AG04450 (cell line): ENCODE measurements at regions not wholly inside any gene's neighbourhood (a gene's known extent, or its start where the extent isn't known, plus 50 kb on each side); places are given as distances from the start of the nearest gene placed in this dataset.

Experiments used
- CTCF ChIA-PET: fragments of 300-600, 350-600 bp; formaldehyde crosslinking; extraction: SDS; loops from one replicate; lab custom pipeline; 2022; ENCODE audit warnings: antibody characterized with exemption, inconsistent platforms; lab: Charles Lee
- POLR2A ChIA-PET: fragments of 350-600 bp; formaldehyde crosslinking; extraction: SDS; loops from one replicate; lab custom pipeline; 2021; ENCODE audit warnings: antibody characterized with exemption, inconsistent platforms; lab: Yijun Ruan, JAX
- DNase-seq: peaks from one replicate; pipeline ENCODE4 v3.0.0-alpha.2; 2011; ENCODE audit warnings: low read depth, low spot score
- H3K27ac ChIP-seq: one replicate; pipeline ENCODE4 v1.5.1; 2012; ENCODE audit warnings: low read depth, low read length, control low read depth
- H3K27me3 ChIP-seq: one replicate; pipeline ENCODE4 v1.6.0; 2012; ENCODE audit warnings: low read length; ENCODE audit not compliant: control insufficient read depth, insufficient read depth
- H3K4me3 ChIP-seq: 2 replicates; pipeline ENCODE4 v1.5.1; 2011; ENCODE audit warnings: mild to moderate bottlenecking, low read depth, low read length, control low read depth
- H3K9me3 ChIP-seq: 2 replicates; pipeline ENCODE4 v1.5.1; 2012; ENCODE audit warnings: low read length; ENCODE audit not compliant: control insufficient read depth, insufficient read depth
- CTCF ChIP-seq: IDR thresholded peaks from 2 replicates; pipeline ENCODE4 v1.5.1; 2011; ENCODE audit warnings: low read depth, low read length, control low read depth, inconsistent platforms

- H3K27me3 ChIP-seq = no peaks in the 10 kb centered on the region
- CTCF ChIA-PET = no interaction called here
- TF ChIP-seq CTCF = no peak
- DNase-seq = no peak
- H3K27ac ChIP-seq = no peak overlapping the region
- H3K9me3 ChIP-seq = no peaks in the 10 kb centered on the region
- POLR2A ChIA-PET = no interaction called here
- H3K4me3 ChIP-seq = no peak overlapping the region
Observed at GRCh38 chr17:34760931-34761495, 181.6 kb downstream of the TMEM132E start.

- CTCF ChIA-PET = no interaction called here
- Histone ChIP-seq H3K4me3 (no peak overlapping the region), H3K27me3 (no peaks in the 10 kb centered on the region), H3K27ac (no peak overlapping the region), H3K9me3 (no peaks in the 10 kb centered on the region)
- DNase-seq = no peak
- TF ChIP-seq CTCF = no peak
- POLR2A ChIA-PET = no interaction called here
Observed at GRCh38 chr17:34758718-34759117, 179.3 kb downstream of the TMEM132E start.

GRCh38 chr17:34758316-34758715 lies 178.9 kb downstream of the TMEM132E start:
- H3K4me3 ChIP-seq = no peak overlapping the region
- H3K27me3 ChIP-seq = no peaks in the 10 kb centered on the region
- no peaks in the 10 kb centered on the region for H3K9me3 ChIP-seq
- H3K27ac ChIP-seq = no peak overlapping the region
- DNase-seq = no peak
- ChIA-PET CTCF (no interaction called here), POLR2A (no interaction called here)
- no peak for TF ChIP-seq CTCF

GRCh38 chr17:34757611-34758010 lies 178.2 kb downstream of the TMEM132E start:
- CTCF ChIA-PET = no interaction called here
- DNase-seq = no peak
- Histone ChIP-seq H3K9me3 (no peaks in the 10 kb centered on the region), H3K27me3 (no peaks in the 10 kb centered on the region), H3K27ac (no peak overlapping the region), H3K4me3 (no peak overlapping the region)
- no peak for TF ChIP-seq CTCF
- POLR2A ChIA-PET = no interaction called here

GRCh38 chr17:34757106-34757505 lies 177.7 kb downstream of the TMEM132E start:
- CTCF ChIA-PET = no interaction called here
- H3K27ac ChIP-seq = no peak overlapping the region
- H3K4me3 ChIP-seq = no peak overlapping the region
- POLR2A ChIA-PET = no interaction called here
- H3K27me3 ChIP-seq = no peaks in the 10 kb centered on the region
- no peaks in the 10 kb centered on the region for H3K9me3 ChIP-seq
- no peak for DNase-seq
- no peak for TF ChIP-seq CTCF
